Mammary epithelial cell (primary cell): ENCODE measurements at regions not wholly inside any gene's neighbourhood (a gene's known extent, or its start where the extent isn't known, plus 50 kb on each side); places are given as distances from the start of the nearest gene placed in this dataset.

Experiments used
- EZH2 ChIP-seq: IDR thresholded peaks from 2 replicates; pipeline ENCODE4 v1.6.1; 2012; ENCODE audit warnings: low read length, inconsistent platforms, borderline replicate concordance
- TF ChIP-seq, protein P1 (sequence below), 2 donors: IDR thresholded peaks in 1 of 2; conservative IDR thresholded peaks in 1 of 2; 2 replicates each; pipeline ENCODE4 v1.5.1; 2011 to 2012; ENCODE audit warnings: inconsistent platforms in 2 of 2, low read length in 2 of 2, mild to moderate bottlenecking in 2 of 2, control low read depth in 1 of 2, low read depth in 1 of 2; ENCODE audit not compliant: insufficient read depth in 1 of 2; ENCODE audit errors: extremely low read depth in 1 of 2

DNA sequence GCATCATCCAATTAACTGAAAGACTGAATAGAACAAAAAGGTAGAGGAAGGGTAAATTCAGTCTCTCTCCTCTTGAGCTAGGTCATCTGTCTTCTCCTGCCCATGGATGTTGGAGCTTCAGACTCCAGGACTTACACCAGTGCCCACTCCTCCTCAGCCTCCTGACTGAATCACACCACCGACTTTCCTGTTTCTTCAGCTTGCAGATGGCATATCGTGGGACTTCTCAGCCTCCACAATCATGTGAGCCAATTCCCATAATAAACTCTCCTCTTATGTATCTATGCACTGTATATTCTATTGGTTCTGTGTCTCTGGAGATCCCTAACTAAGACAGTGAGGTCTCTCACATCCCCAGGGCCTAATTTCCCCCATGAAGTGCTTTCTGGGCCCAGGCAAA, 140.4 kb downstream of the CD47 start:
- TF ChIP-seq, protein P1, sequence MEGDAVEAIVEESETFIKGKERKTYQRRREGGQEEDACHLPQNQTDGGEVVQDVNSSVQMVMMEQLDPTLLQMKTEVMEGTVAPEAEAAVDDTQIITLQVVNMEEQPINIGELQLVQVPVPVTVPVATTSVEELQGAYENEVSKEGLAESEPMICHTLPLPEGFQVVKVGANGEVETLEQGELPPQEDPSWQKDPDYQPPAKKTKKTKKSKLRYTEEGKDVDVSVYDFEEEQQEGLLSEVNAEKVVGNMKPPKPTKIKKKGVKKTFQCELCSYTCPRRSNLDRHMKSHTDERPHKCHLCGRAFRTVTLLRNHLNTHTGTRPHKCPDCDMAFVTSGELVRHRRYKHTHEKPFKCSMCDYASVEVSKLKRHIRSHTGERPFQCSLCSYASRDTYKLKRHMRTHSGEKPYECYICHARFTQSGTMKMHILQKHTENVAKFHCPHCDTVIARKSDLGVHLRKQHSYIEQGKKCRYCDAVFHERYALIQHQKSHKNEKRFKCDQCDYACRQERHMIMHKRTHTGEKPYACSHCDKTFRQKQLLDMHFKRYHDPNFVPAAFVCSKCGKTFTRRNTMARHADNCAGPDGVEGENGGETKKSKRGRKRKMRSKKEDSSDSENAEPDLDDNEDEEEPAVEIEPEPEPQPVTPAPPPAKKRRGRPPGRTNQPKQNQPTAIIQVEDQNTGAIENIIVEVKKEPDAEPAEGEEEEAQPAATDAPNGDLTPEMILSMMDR (conservative IDR thresholded peaks at IDR 0.05 in 1 of 2, IDR thresholded peaks at IDR 0.05 in 1 of 2; ENCODE audit: extremely low read depth in 1 of 2, insufficient read depth in 1 of 2, low read depth in 1 of 2, low read length in 2 of 2), result no peak
- TF ChIP-seq EZH2, result no peak
